Naive thymus-derived CD8-positive, alpha-beta T cell (primary cell): ENCODE measurements at regions not wholly inside any gene's neighbourhood (a gene's known extent, or its start where the extent isn't known, plus 50 kb on each side); places are given as distances from the start of the nearest gene placed in this dataset.
"Not testable (repeated sequence)": the region's sequence is repeated elsewhere in the genome, so short reads cannot be mapped to it uniquely, and the experiment has no call there.

Source experiments
- ATAC-seq, 2 donors: fragments of 150-1000 bp; cut with Tn5 transposase in 1 of 2; sonication (Bioruptor Pico), chemical (Tn5 transposase) in 1 of 2; 1 replicate in 1 of 2; 2 replicates in 1 of 2; pipeline ENCODE4 v1.10.0; 2021; ENCODE audit warnings: mild to moderate bottlenecking in 2 of 2, moderate library complexity in 2 of 2
- POLR2A ChIA-PET: fragments of 350-600 bp; sonication (Branson Sonifier 250); formaldehyde crosslinking; loops from one replicate; lab custom pipeline; 2021; ENCODE audit warnings: antibody characterized with exemption; lab: Charles Lee
- DNase-seq, 10 donors: peaks; one replicate each; pipeline versions ENCODE4 v3.0.0 to v3.0.0-alpha.2; 2020 to 2022
- H3K27ac Mint-ChIP-seq, 10 donors: one replicate each; pipeline ENCODE4 v1.8.0; 2020 to 2022; ENCODE audit warnings: mild to moderate bottlenecking in 10 of 10, mixed read lengths in 10 of 10, moderate library complexity in 4 of 10, inconsistent platforms in 1 of 10
- H3K27me3 Mint-ChIP-seq, 5 donors: one replicate each; pipeline ENCODE4 v1.8.0; 2021 to 2022; ENCODE audit warnings: mixed read lengths in 5 of 5
- H3K36me3 Mint-ChIP-seq, 3 donors: one replicate each; pipeline ENCODE4 v1.8.0; 2020 to 2022; ENCODE audit warnings: mixed read lengths in 3 of 3, mild to moderate bottlenecking in 2 of 3, inconsistent platforms in 1 of 3
- H3K4me1 Mint-ChIP-seq, 4 donors: one replicate each; pipeline ENCODE4 v1.8.0; 2021 to 2022; ENCODE audit warnings: mixed read lengths in 4 of 4
- H3K4me3 Mint-ChIP-seq, 10 donors: one replicate each; pipeline ENCODE4 v1.8.0; 2020 to 2022; ENCODE audit warnings: mild to moderate bottlenecking in 10 of 10, mixed read lengths in 10 of 10, moderate library complexity in 6 of 10, inconsistent platforms in 1 of 10
- H3K9me3 Mint-ChIP-seq, 9 donors: one replicate each; pipeline ENCODE4 v1.8.0; 2020 to 2022; ENCODE audit warnings: mixed read lengths in 9 of 9, mild to moderate bottlenecking in 3 of 9, inconsistent platforms in 1 of 9, moderate library complexity in 1 of 9

- H3K9me3 Mint-ChIP-seq = peaks cover 0 to 7% (median 0%) of the 10 kb centered on the region in 9 donors
- no peak overlapping the region for H3K27ac Mint-ChIP-seq
- DNase-seq (no peak), ATAC-seq (no peak)
- H3K27me3 Mint-ChIP-seq = peaks cover 0 to 5% (median 0%) of the 10 kb centered on the region in 5 donors
- peaks cover 0 to 2% (median 0%) of the 10 kb centered on the region in 4 donors for H3K4me1 Mint-ChIP-seq
- H3K4me3 Mint-ChIP-seq = no peak overlapping the region
- H3K36me3 Mint-ChIP-seq = no peaks in the 10 kb centered on the region
- POLR2A ChIA-PET = no interaction called here
These were observed 276.4 kb downstream of the KCNRG start for GRCh38 chr13:50291611-50292010.

GRCh38 chr13:50292081-50292480 is 276.8 kb downstream of the KCNRG start:
- no peak overlapping the region for H3K27ac Mint-ChIP-seq
- H3K9me3 Mint-ChIP-seq = peaks cover 0 to 7% (median 0%) of the 10 kb centered on the region in 9 donors
- POLR2A ChIA-PET = no interaction called here
- ATAC-seq (no peak), DNase-seq (no peak)
- no peak overlapping the region for H3K4me3 Mint-ChIP-seq
- H3K4me1 Mint-ChIP-seq = peaks cover 0 to 2% (median 0%) of the 10 kb centered on the region in 4 donors
- H3K36me3 Mint-ChIP-seq = no peaks in the 10 kb centered on the region
- peaks cover 0 to 5% (median 0%) of the 10 kb centered on the region in 5 donors for H3K27me3 Mint-ChIP-seq

DNA sequence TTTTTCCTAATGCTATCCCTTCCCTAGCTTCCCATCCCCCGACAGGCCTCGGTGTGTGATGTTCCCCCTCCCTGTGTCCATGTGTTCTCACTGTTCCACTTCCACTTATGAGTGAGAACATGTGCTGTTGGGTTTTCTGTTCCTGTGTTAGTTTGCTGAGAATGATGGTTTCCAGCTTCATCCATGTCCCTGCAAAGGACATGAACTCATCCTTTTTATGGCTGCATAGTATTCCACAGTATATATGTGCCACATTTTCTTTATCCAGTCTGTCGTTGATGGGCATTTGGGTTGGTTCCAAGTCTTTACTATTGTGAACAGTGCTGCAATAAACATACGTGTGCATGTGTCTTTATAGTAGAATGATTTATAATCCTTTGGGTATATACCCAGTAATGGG is 279.2 kb downstream of the KCNRG start:
- H3K9me3 Mint-ChIP-seq, ATAC-seq, POLR2A ChIA-PET, H3K36me3 Mint-ChIP-seq, H3K4me3 Mint-ChIP-seq, H3K27ac Mint-ChIP-seq, DNase-seq, H3K4me1 Mint-ChIP-seq, H3K27me3 Mint-ChIP-seq: not testable (repeated sequence)

GRCh38 chr13:50299546-50300249 is 284.5 kb downstream of the KCNRG start:
- POLR2A ChIA-PET = no interaction called here
- H3K27me3 Mint-ChIP-seq = peaks cover 3 to 14% (median 11%) of the 10 kb centered on the region in 5 donors
- no peak overlapping the region for H3K4me3 Mint-ChIP-seq
- peaks cover 0 to 12% (median 2%) of the 10 kb centered on the region in 4 donors for H3K4me1 Mint-ChIP-seq
- H3K9me3 Mint-ChIP-seq = peaks cover 0 to 7% (median 0%) of the 10 kb centered on the region in 9 donors
- ATAC-seq = no peak
- DNase-seq = no peak
- H3K36me3 Mint-ChIP-seq = no peaks in the 10 kb centered on the region
- no peak overlapping the region for H3K27ac Mint-ChIP-seq

DNA sequence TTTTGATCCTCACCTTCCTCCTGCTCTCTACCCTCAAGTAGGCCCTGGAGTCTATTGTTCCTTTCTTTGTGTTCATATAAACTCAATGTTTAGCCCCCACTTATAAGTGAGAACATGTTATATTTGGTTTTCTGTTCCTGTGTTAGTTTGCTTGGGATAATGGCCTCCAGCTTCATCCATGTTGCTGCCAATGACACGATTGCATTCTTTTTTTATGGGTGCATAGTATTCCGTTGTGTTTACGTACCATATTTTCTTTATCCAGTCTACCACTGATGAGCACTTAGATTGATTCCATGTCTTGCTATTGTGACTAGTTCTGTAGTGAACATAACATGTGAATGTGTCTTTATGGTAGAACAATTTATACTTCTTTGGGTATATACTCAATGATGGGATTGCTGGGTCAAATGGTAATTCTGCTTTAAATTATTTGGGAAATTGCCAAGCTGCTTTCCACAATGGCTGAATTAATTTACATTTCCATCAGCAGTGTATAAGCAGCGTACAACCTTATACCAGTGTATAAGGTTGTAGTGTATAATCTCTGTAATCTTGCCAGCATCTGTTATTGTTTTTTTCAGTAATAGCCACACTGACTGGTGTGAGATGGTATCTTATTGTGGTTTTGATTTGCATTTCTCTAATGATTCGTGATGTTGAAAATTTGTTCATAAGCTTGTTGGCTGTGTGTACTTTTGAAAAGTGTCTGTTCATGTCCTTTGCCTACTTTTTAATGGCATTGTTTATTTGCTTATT is 288.9 kb downstream of the KCNRG start:
- no peak for DNase-seq
- H3K4me3 Mint-ChIP-seq = no peak overlapping the region
- H3K4me1 Mint-ChIP-seq = peaks cover 0 to 6% (median 0%) of the 10 kb centered on the region in 4 donors
- H3K9me3 Mint-ChIP-seq = peaks cover 0 to 4% (median 0%) of the 10 kb centered on the region in 9 donors
- H3K27me3 Mint-ChIP-seq = peaks cover 0 to 11% (median 8%) of the 10 kb centered on the region in 5 donors
- POLR2A ChIA-PET = no interaction called here
- no peaks in the 10 kb centered on the region for H3K36me3 Mint-ChIP-seq
- H3K27ac Mint-ChIP-seq = no peak overlapping the region
- ATAC-seq = no peak

- Mint-ChIP-seq H3K4me3 (no peak overlapping the region), H3K27ac (no peak overlapping the region), H3K4me1 (peaks cover 2 to 12% (median 7%) of the 10 kb centered on the region in 4 donors), H3K9me3 (peaks cover 0 to 4% (median 0%) of the 10 kb centered on the region in 9 donors), H3K36me3 (no peaks in the 10 kb centered on the region), H3K27me3 (peaks cover 0 to 3% (median 0%) of the 10 kb centered on the region in 5 donors)
- POLR2A ChIA-PET = no interaction called here
- ATAC-seq (no peak), DNase-seq (no peak)
These were observed 290.9 kb downstream of the KCNRG start for GRCh38 chr13:50306156-50306555.

- Mint-ChIP-seq H3K27me3 (peaks cover 0 to 3% (median 0%) of the 10 kb centered on the region in 5 donors), H3K4me3 (no peak overlapping the region), H3K9me3 (peaks cover 0 to 4% (median 0%) of the 10 kb centered on the region in 9 donors), H3K27ac (no peak overlapping the region), H3K4me1 (peaks cover 2 to 12% (median 7%) of the 10 kb centered on the region in 4 donors), H3K36me3 (no peaks in the 10 kb centered on the region)
- ATAC-seq (no peak), DNase-seq (no peak)
- POLR2A ChIA-PET = no interaction called here
These were observed 294.1 kb downstream of the KCNRG start for GRCh38 chr13:50309318-50309717.

DNA sequence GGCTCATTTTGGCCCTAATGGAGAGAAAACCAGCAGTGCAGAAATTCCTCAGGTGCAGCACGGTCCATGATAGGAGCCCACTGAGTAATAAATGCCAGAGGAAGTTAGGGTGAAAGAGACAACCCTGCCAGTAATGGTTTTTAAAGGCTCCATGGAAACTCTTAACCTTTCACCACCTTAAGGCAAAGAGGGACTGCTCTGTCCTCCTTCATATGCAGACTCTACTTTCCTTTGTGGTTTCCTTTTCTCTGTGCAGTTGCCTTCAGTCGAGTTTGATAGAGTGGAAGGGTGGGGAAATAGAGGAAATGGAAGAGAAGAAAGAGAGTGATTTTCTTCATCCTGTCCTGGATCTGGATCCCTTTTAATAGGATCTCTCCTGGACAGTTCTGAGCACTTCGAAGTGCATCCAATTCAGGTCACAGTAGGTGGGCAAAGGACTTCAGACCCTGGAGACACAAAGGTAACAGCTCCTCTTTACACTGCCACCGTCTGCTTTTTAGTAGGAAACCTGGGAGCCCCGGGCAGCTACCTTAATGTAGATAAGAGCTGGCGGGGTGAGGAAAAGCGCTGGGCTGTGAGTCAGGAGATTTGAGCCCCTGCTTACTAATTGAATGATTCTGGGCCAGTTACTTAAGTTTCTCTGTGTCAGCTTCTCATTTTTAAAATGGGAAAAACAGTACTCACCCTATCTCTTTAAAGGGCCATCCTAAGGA is 294.8 kb downstream of the KCNRG start:
- POLR2A ChIA-PET = no interaction called here
- Mint-ChIP-seq H3K27ac (peak overlapping the region in 1 of 10 donors; percentile 24), H3K4me1 (peaks cover 2 to 12% (median 7%) of the 10 kb centered on the region in 4 donors), H3K36me3 (no peaks in the 10 kb centered on the region), H3K9me3 (peaks cover 0 to 4% (median 0%) of the 10 kb centered on the region in 9 donors), H3K4me3 (peak overlapping the region in 2 of 10 donors; percentile 6 to 12), H3K27me3 (peaks cover 0 to 3% (median 0%) of the 10 kb centered on the region in 5 donors)
- no peak for DNase-seq
- no peak for ATAC-seq

- no peak overlapping the region for H3K27ac Mint-ChIP-seq
- no peaks in the 10 kb centered on the region for H3K36me3 Mint-ChIP-seq
- POLR2A ChIA-PET = no interaction called here
- no peak overlapping the region for H3K4me3 Mint-ChIP-seq
- H3K4me1 Mint-ChIP-seq = peaks cover 2 to 12% (median 7%) of the 10 kb centered on the region in 4 donors
- H3K27me3 Mint-ChIP-seq = peaks cover 0 to 3% (median 0%) of the 10 kb centered on the region in 5 donors
- DNase-seq (no peak), ATAC-seq (no peak)
- peaks cover 0 to 4% (median 0%) of the 10 kb centered on the region in 9 donors for H3K9me3 Mint-ChIP-seq
These were observed 295.5 kb downstream of the KCNRG start for GRCh38 chr13:50310734-50311133.

DNA sequence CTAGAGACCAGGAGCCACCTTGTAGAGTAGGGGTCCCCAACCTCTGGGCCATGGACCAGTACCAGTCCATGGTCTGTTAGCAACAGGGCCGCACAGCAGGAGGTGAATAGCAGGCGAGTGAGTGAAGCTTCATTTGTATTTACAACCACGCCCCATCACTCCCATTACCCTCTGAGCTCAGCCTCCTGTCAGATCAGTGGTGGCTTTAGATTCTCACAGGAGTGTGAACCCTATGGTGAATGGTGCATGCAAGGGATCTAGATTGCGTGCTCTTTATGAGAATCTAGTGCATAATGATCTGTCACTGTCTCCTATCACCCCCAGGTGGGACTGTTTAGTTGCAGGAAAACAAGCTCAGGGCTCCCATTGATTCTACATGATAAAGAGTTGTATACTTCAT is 303.6 kb downstream of the KCNRG start:
- POLR2A ChIA-PET = no interaction called here
- Mint-ChIP-seq H3K4me3 (no peak overlapping the region), H3K27ac (no peak overlapping the region), H3K9me3 (peaks cover 0 to 3% (median 0%) of the 10 kb centered on the region in 9 donors), H3K4me1 (peaks cover 7 to 23% (median 16%) of the 10 kb centered on the region in 4 donors), H3K27me3 (no peaks in the 10 kb centered on the region), H3K36me3 (no peaks in the 10 kb centered on the region)
- DNase-seq (no peak), ATAC-seq (no peak)

DNA sequence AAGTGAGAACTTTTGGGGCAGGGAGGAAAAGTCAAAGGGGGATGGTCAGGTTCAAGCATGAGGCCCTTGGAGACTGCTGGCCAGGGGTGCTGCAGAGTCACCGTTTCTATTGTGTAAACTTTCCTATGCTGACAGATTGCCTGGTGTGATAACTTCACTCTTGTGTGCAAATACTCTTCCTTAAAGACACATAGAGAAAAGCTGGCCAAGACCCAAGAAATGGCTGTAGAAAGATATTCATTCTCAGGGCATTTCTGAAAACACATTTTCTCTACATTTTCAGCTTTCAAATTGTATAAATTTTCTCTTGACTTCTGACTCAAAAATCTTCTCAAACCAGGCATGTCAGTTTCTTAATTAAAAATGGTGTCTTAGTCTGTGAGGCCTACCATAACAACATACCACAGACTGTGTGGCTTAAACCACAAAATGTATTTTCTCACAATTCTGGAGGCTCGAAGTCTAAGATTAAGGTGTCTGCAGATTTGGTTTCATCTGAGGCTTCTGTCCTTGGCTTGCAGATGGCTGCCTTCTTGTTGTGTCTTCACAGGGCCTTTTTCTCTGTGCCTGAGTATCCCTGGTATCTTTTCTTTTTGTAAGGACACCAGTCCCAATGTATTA is 304.5 kb downstream of the KCNRG start:
- Mint-ChIP-seq H3K36me3 (no peaks in the 10 kb centered on the region), H3K4me3 (peak overlapping the region in 2 of 10 donors; percentile 17 to 44), H3K27me3 (no peaks in the 10 kb centered on the region), H3K27ac (peak overlapping the region; percentile 1 to 79 (median 64)), H3K9me3 (peaks cover 0 to 4% (median 0%) of the 10 kb centered on the region in 9 donors), H3K4me1 (peaks cover 7 to 23% (median 16%) of the 10 kb centered on the region in 4 donors)
- POLR2A ChIA-PET = no interaction called here
- ATAC-seq (peak in 1 of 2 donors; percentile 43), DNase-seq (peak in 2 of 10 donors; percentile 1 to 6)

DNA sequence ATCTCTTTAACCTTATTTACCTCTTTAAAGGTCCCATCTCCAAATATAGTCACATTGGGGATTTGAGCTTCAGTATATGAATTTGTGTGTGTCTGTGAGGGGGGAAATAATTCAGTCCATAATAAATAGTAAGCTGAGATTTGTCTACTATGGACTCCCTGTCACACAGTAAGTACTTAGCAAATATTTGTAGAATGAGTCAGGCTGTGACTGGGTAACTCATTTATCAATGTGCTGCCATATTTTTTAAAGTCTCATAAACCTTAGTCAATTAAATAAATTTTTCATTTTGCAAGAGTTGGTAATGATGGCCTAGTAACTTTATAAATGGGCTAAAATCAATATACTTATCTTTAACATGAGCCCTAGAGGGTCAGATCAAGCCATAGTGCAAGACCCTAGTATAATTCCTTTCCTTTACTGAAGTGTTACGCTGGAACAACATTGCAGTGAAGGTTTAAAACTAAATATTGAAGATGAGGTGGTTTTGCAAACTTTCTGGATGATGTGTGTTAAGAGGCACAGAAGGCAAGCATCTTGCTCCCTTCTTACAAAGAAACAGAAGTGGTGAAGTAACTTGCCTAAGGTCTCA is 305.1 kb downstream of the KCNRG start:
- peak overlapping the region in 9 of 10 donors; percentile 39 to 78 (median 62) for H3K27ac Mint-ChIP-seq
- peaks cover 0 to 9% (median 0%) of the 10 kb centered on the region in 9 donors for H3K9me3 Mint-ChIP-seq
- no peak for ATAC-seq
- peak overlapping the region in 2 of 10 donors; percentile 17 to 44 for H3K4me3 Mint-ChIP-seq
- H3K4me1 Mint-ChIP-seq = peaks cover 7 to 23% (median 16%) of the 10 kb centered on the region in 4 donors
- H3K27me3 Mint-ChIP-seq = no peaks in the 10 kb centered on the region
- DNase-seq = no peak
- no peaks in the 10 kb centered on the region for H3K36me3 Mint-ChIP-seq
- POLR2A ChIA-PET = no interaction called here
